AG09319 (cell line): ENCODE measurements at regions not wholly inside any gene's neighbourhood (a gene's known extent, or its start where the extent isn't known, plus 50 kb on each side); places are given as distances from the start of the nearest gene placed in this dataset.

Experiments
- DNase-seq: peaks from one replicate; pipeline ENCODE4 v3.0.0-alpha.2; 2010; ENCODE audit warnings: low read depth; ENCODE audit errors: extremely low read depth
- TF ChIP-seq, protein P1 (sequence below): IDR thresholded peaks from 2 replicates; pipeline ENCODE4 v1.5.1; 2011; ENCODE audit warnings: low read depth, mild to moderate bottlenecking, inconsistent platforms, low read length, moderate library complexity

DNA sequence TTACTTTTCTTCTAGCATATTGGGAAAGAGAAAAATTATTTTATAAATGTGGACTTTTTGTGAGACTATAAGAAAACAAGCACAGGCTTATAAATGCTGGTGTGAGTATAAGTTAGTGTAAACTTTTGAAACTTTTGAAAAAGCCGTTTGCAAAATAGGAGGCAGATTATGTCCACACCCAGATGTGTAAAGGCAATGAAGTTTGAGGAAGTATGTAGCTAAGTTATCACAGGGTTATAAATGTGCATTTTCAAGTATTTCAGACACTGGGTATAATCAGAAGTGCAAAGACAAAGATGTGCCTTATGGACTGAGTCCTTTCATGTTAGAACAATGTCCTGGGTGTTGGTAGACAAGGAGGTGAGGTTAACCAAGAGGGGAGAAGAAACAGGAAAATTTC, 85.5 kb downstream of the ANXA1 start:
- DNase-seq = no peak

GRCh38 chr9:73239570-73240265, 88.1 kb downstream of the ANXA1 start:
- no peak for DNase-seq
- TF ChIP-seq, protein P1, sequence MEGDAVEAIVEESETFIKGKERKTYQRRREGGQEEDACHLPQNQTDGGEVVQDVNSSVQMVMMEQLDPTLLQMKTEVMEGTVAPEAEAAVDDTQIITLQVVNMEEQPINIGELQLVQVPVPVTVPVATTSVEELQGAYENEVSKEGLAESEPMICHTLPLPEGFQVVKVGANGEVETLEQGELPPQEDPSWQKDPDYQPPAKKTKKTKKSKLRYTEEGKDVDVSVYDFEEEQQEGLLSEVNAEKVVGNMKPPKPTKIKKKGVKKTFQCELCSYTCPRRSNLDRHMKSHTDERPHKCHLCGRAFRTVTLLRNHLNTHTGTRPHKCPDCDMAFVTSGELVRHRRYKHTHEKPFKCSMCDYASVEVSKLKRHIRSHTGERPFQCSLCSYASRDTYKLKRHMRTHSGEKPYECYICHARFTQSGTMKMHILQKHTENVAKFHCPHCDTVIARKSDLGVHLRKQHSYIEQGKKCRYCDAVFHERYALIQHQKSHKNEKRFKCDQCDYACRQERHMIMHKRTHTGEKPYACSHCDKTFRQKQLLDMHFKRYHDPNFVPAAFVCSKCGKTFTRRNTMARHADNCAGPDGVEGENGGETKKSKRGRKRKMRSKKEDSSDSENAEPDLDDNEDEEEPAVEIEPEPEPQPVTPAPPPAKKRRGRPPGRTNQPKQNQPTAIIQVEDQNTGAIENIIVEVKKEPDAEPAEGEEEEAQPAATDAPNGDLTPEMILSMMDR = no peak

More for the DNA sequence above, 85.5 kb downstream of the ANXA1 start:
- TF ChIP-seq, protein P1 = no peak

GRCh38 chr9:73243078-73243477, 91.4 kb downstream of the ANXA1 start:
- no peak for DNase-seq
- TF ChIP-seq, protein P1 = no peak

DNA sequence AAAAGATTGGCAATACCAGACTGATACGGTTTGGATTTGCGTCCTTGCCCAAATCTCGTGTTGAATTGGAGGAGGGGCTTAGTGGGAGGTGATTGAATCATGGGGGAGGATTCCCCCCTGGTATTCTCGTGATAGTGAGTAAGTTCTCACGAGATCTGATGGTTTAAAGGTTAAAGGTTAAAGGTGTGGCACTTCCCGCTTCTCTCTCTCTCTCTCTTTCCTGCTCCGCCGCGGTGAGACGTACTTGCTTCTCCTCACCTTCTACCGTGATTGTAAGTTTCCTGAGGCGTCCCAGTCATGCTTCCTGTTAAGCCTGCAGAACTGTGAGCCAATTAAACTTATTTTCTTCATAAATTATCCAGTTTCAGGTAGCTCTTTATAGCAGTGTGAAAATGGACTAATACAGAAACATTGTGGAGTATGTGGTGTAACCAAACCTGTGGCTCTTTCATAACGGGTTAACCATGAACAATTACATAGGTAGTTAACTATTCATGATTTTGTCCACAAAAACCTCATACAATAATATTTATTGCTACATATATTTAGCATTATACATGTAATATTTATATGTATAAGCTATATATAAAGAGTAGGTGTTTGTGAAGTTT, 107.5 kb downstream of the ANXA1 start:
- no peak for DNase-seq
- TF ChIP-seq, protein P1 = no peak

DNA sequence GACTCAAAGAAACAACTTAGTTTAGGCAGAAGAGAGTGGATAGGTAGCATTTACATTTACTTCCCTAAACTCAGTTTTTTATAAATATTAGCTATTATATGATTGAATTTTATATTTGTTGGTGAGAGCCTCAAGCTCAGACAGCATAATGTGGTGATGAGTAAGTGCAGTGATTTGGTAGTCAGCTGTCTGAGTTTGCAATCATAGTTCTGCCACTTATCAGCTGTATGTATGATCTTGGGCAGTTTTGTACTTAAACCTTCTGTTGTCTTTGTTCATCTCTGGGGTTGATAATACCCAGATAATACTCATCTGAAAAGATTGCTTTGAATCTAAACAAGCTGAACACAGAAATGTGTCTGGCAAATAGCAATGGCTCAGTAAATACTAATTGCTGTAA, 108.8 kb downstream of the ANXA1 start:
- TF ChIP-seq, protein P1 = no peak
- no peak for DNase-seq

- no peak for DNase-seq
- TF ChIP-seq, protein P1 = no peak
Measured at GRCh38 chr9:73264631-73265030, 113.0 kb downstream of the ANXA1 start.

DNA sequence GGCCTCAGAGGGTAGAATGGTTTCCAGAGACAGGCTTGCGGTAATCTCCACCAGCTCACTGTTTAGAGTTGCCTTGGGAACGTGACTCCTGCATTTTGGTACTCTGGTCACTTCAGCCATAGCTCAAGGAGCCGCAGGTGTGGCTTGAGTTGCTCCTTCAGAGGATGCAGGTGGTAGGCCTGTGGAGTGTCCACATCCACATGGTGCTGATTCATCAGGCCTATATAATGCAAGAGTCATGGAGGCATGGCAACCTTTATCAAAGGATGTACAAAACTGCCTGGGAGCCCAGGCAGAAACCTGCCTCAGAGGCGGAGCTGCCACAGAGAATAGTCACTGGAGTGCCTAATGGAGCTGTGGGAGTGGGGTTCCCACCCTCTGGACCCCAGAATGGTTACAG, 114.2 kb downstream of the ANXA1 start:
- DNase-seq = no peak

More for the DNA sequence above, 114.2 kb downstream of the ANXA1 start:
- TF ChIP-seq, protein P1 = no peak
